ENCODE measurements at regions not wholly inside any gene's neighbourhood (a gene's known extent, or its start where the extent isn't known, plus 50 kb on each side); places are given as distances from the start of the nearest gene placed in this dataset.

DNA sequence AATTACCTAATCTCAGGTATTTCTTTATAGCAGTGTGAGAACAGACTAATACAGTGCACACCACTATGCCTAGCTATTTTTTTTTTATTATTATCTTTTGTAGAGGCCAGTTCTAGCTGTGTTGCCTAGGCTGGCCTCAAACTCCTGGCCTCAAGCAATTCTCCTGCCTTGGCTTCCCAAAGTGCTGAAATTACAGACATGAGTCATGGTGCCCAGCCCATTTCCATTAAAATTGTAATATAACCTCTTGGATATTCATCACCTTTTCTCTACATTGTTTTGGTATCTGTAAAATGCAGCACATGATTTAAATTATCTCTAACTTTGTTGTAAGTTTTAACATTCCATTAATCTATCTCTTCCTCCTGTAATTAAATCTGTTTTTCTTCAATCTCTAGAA, 2052.9 kb downstream of the ARAP2 start:
- TF ChIP-seq FOXM1 (IDR thresholded peaks at IDR 0.05; ENCODE audit: borderline replicate concordance, low read depth) (no peak), TAF1 (IDR thresholded peaks at IDR 0.05; ENCODE audit: low read depth) (no peak), EP300 (IDR thresholded peaks at IDR 0.05; ENCODE audit: borderline replicate concordance) (no peak), YY1 (IDR thresholded peaks at IDR 0.05; ENCODE audit: low read depth) (no peak), TCF12 (IDR thresholded peaks at IDR 0.05; ENCODE audit: low read depth) (no peak), CEBPB (IDR thresholded peaks at IDR 0.05) (no peak)
- TF ChIP-seq, protein P1, sequence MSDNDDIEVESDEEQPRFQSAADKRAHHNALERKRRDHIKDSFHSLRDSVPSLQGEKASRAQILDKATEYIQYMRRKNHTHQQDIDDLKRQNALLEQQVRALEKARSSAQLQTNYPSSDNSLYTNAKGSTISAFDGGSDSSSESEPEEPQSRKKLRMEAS (IDR thresholded peaks at IDR 0.05): no peak
